PC-9 (cell line): ENCODE measurements at regions not wholly inside any gene's neighbourhood (a gene's known extent, or its start where the extent isn't known, plus 50 kb on each side); places are given as distances from the start of the nearest gene placed in this dataset.

Experiments
- BruUV-seq: library from RNA; stranded (reverse); fragments of 400-500 nt; replicated peaks from 2 replicates; lab custom pipeline; 2021; lab: Mats Ljungman, UMichigan
- CTCF ChIA-PET: fragments of 300-600 bp; sonication (Branson Sonifier 250); formaldehyde crosslinking; loops from one replicate; lab custom pipeline; 2022; ENCODE audit warnings: antibody characterized with exemption; lab: Charles Lee
- POLR2A ChIA-PET: fragments of 300-600 bp; sonication (Branson Sonifier 250); formaldehyde crosslinking; loops from one replicate; lab custom pipeline; 2022; ENCODE audit warnings: antibody characterized with exemption; ENCODE audit not compliant: unreplicated experiment; lab: Charles Lee
- DNase-seq, 2 experiments: peaks; one replicate each; pipeline versions ENCODE4 v3.0.0 to v3.0.0-alpha.2; 2015 to 2022; ENCODE audit warnings: mixed read lengths in 1 of 2
- H2AFZ ChIP-seq: fragments of 200-600 bp; sonication (generic); 2 replicates; pipeline ENCODE4 v1.8.1; 2017; ENCODE audit warnings: antibody characterized with exemption
- H3F3A ChIP-seq: fragments of 200-600 bp; sonication (generic); 2 replicates; pipeline ENCODE4 v1.8.1; 2017; ENCODE audit warnings: antibody characterized with exemption, mild to moderate bottlenecking, low read depth; ENCODE audit not compliant: insufficient read depth
- H3K27ac ChIP-seq: fragments of 200-600 bp; sonication (generic); 2 replicates; pipeline ENCODE4 v1.6.1; 2016; ENCODE audit warnings: mixed run types
- H3K27me3 ChIP-seq: fragments of 200-600 bp; sonication (generic); 2 replicates; pipeline ENCODE4 v1.6.1; 2016; ENCODE audit warnings: low read depth, mixed run types; ENCODE audit not compliant: insufficient read depth
- H3K36me3 ChIP-seq: fragments of 200-600 bp; sonication (generic); 2 replicates; pipeline ENCODE4 v1.6.1; 2016; ENCODE audit warnings: low read depth, mixed run types
- H3K4me1 ChIP-seq: fragments of 200-600 bp; sonication (generic); replicated peaks from 2 replicates; pipeline ENCODE4 v1.6.1; 2016; ENCODE audit warnings: mixed run types; ENCODE audit not compliant: insufficient read depth
- H3K4me2 ChIP-seq: fragments of 200-600 bp; sonication (generic); 2 replicates; pipeline ENCODE4 v1.6.1; 2017; ENCODE audit warnings: mixed run types
- H3K4me3 ChIP-seq: fragments of 200-600 bp; sonication (generic); 2 replicates; pipeline ENCODE4 v1.6.1; 2016; ENCODE audit warnings: mixed run types
- H3K79me2 ChIP-seq: fragments of 200-600 bp; sonication (generic); 2 replicates; pipeline ENCODE4 v1.6.1; 2017; ENCODE audit warnings: low read depth, mixed run types
- H3K9me2 ChIP-seq: fragments of 200-600 bp; sonication (generic); 2 replicates; pipeline ENCODE4 v1.8.1; 2017; ENCODE audit warnings: mild to moderate bottlenecking; ENCODE audit not compliant: insufficient read depth
- H3K9me3 ChIP-seq: fragments of 200-600 bp; sonication (generic); 2 replicates; pipeline ENCODE4 v1.8.1; 2016; ENCODE audit warnings: low read depth; ENCODE audit not compliant: insufficient read depth
- H4K20me1 ChIP-seq: fragments of 200-600 bp; sonication (generic); 2 replicates; pipeline ENCODE4 v1.8.1; 2017; ENCODE audit not compliant: insufficient read depth
- EZH2 ChIP-seq: fragments of 200-600 bp; sonication (generic); IDR thresholded peaks from 2 replicates; pipeline ENCODE4 v1.8.0; 2017; ENCODE audit warnings: antibody characterized with exemption, low read depth
- intact Hi-C: fragments of 100-400 bp; cut with micrococcal nuclease; formaldehyde crosslinking; loops from one replicate; pipeline ENCODE4 v1.10.0; 2022; ENCODE audit not compliant: unreplicated experiment
- TF ChIP-seq, protein P1 (sequence below): fragments of 200-600 bp; sonication (generic); conservative IDR thresholded peaks from 2 replicates; pipeline ENCODE4 v1.6.1; 2017; ENCODE audit warnings: mixed run types, antibody characterized with exemption, mild to moderate bottlenecking, moderate library complexity

GRCh38 chr6:103858003-103858402 lies 1001.7 kb downstream of the HACE1 start:
- no peaks in the 10 kb centered on the region for H3F3A ChIP-seq
- intact Hi-C loops, result no loop called here
- ChIA-PET POLR2A (no interaction called here), CTCF (no interaction called here)
- no peaks in the 10 kb centered on the region for H4K20me1 ChIP-seq
- no peaks in the 10 kb centered on the region for H3K9me2 ChIP-seq
- H3K79me2 ChIP-seq, result no peaks in the 10 kb centered on the region
- BruUV-seq, result no TSS peak
- H3K9me3 ChIP-seq, result no peaks in the 10 kb centered on the region
- TF ChIP-seq EZH2, result no peak
- TF ChIP-seq, protein P1, sequence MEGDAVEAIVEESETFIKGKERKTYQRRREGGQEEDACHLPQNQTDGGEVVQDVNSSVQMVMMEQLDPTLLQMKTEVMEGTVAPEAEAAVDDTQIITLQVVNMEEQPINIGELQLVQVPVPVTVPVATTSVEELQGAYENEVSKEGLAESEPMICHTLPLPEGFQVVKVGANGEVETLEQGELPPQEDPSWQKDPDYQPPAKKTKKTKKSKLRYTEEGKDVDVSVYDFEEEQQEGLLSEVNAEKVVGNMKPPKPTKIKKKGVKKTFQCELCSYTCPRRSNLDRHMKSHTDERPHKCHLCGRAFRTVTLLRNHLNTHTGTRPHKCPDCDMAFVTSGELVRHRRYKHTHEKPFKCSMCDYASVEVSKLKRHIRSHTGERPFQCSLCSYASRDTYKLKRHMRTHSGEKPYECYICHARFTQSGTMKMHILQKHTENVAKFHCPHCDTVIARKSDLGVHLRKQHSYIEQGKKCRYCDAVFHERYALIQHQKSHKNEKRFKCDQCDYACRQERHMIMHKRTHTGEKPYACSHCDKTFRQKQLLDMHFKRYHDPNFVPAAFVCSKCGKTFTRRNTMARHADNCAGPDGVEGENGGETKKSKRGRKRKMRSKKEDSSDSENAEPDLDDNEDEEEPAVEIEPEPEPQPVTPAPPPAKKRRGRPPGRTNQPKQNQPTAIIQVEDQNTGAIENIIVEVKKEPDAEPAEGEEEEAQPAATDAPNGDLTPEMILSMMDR, result no peak
- no peaks in the 10 kb centered on the region for H3K27me3 ChIP-seq
- DNase-seq, result no peak
- no peak overlapping the region for H3K4me2 ChIP-seq
- H3K27ac ChIP-seq, result no peak overlapping the region
- no peak overlapping the region for H3K4me3 ChIP-seq
- no peaks in the 10 kb centered on the region for H3K36me3 ChIP-seq
- no peaks in the 10 kb centered on the region for H3K4me1 ChIP-seq
- no peak overlapping the region for H2AFZ ChIP-seq

GRCh38 chr6:103855750-103856149 lies 1004.0 kb downstream of the HACE1 start:
- TF ChIP-seq EZH2, result no peak
- TF ChIP-seq, protein P1, result no peak
- DNase-seq, result no peak
- no peaks in the 10 kb centered on the region for H3F3A ChIP-seq
- no peaks in the 10 kb centered on the region for H3K36me3 ChIP-seq
- no peaks in the 10 kb centered on the region for H3K27me3 ChIP-seq
- H2AFZ ChIP-seq, result no peak overlapping the region
- H3K4me1 ChIP-seq, result no peaks in the 10 kb centered on the region
- no peaks in the 10 kb centered on the region for H4K20me1 ChIP-seq
- POLR2A ChIA-PET, result no interaction called here
- no peaks in the 10 kb centered on the region for H3K79me2 ChIP-seq
- no peak overlapping the region for H3K4me3 ChIP-seq
- no TSS peak for BruUV-seq
- H3K9me3 ChIP-seq, result no peaks in the 10 kb centered on the region
- CTCF ChIA-PET, result no interaction called here
- intact Hi-C loops, result no loop called here
- H3K9me2 ChIP-seq, result no peaks in the 10 kb centered on the region
- no peak overlapping the region for H3K27ac ChIP-seq
- H3K4me2 ChIP-seq, result no peak overlapping the region

DNA sequence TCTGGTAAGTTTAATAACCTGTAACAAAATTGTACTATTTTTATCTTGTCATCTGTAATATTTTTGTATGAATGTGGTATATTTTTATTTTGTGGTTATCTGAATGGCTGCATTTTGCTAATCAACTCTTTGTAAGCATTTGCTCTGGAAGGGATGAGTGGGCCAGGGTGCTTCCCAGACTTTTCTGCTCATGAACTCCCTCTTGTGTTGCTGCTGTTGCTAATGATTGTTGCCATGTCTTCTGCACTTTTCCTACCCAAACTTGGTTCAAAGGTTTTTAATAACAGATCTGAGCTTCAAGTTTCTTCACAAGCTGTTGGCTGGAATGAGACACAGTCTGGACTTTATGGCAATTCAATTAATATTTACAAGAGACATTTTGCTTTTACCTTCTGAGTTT lies 1005.7 kb downstream of the HACE1 start:
- Histone ChIP-seq H3K9me2 (no peaks in the 10 kb centered on the region), H3K4me1 (no peaks in the 10 kb centered on the region), H3K4me2 (no peak overlapping the region), H3F3A (no peaks in the 10 kb centered on the region), H3K27me3 (no peaks in the 10 kb centered on the region), H3K27ac (no peak overlapping the region), H4K20me1 (no peaks in the 10 kb centered on the region), H3K36me3 (no peaks in the 10 kb centered on the region), H3K4me3 (no peak overlapping the region), H2AFZ (no peak overlapping the region), H3K9me3 (no peaks in the 10 kb centered on the region), H3K79me2 (no peaks in the 10 kb centered on the region)
- CTCF ChIA-PET, result no interaction called here
- no peak for TF ChIP-seq EZH2
- TF ChIP-seq, protein P1, result no peak
- DNase-seq, result no peak
- POLR2A ChIA-PET, result no interaction called here
- no TSS peak for BruUV-seq
- intact Hi-C loops, result no loop called here
